ENCODE measurements at regions not wholly inside any gene's neighbourhood (a gene's known extent, or its start where the extent isn't known, plus 50 kb on each side); places are given as distances from the start of the nearest gene placed in this dataset.

- Histone ChIP-seq H3K27me3 (ENCODE audit: insufficient read depth, low read length) (no peaks in the 10 kb centered on the region), H3K27ac (ENCODE audit: low read length) (no peak overlapping the region), H3K36me3 (ENCODE audit: insufficient read depth, low read depth, low read length) (no peaks in the 10 kb centered on the region), H3K4me3 (ENCODE audit: low read length) (no peak overlapping the region), H3K4me1 (ENCODE audit: insufficient read depth, low read length) (no peaks in the 10 kb centered on the region), H3K9me3 (ENCODE audit: insufficient read depth, low read depth, low read length) (no peaks in the 10 kb centered on the region), H3K9ac (ENCODE audit: low read depth, low read length) (no peak overlapping the region)
These were observed 103.3 kb downstream of the MRPL39 start for GRCh38 chr21:25503981-25504380.

GRCh38 chr21:25501996-25502665, 105.2 kb downstream of the MRPL39 start:
- Histone ChIP-seq H3K9me3 (ENCODE audit: insufficient read depth, low read depth, low read length) (no peaks in the 10 kb centered on the region), H3K27me3 (ENCODE audit: insufficient read depth, low read length) (no peaks in the 10 kb centered on the region), H3K4me1 (ENCODE audit: insufficient read depth, low read length) (no peaks in the 10 kb centered on the region), H3K27ac (ENCODE audit: low read length) (no peak overlapping the region), H3K4me3 (ENCODE audit: low read length) (no peak overlapping the region), H3K9ac (ENCODE audit: low read depth, low read length) (no peak overlapping the region), H3K36me3 (ENCODE audit: insufficient read depth, low read depth, low read length) (no peaks in the 10 kb centered on the region)

GRCh38 chr21:25501462-25501861, 105.8 kb downstream of the MRPL39 start:
- Histone ChIP-seq H3K27ac (ENCODE audit: low read length) (no peak overlapping the region), H3K27me3 (ENCODE audit: insufficient read depth, low read length) (no peaks in the 10 kb centered on the region), H3K36me3 (ENCODE audit: insufficient read depth, low read depth, low read length) (no peaks in the 10 kb centered on the region), H3K9me3 (ENCODE audit: insufficient read depth, low read depth, low read length) (no peaks in the 10 kb centered on the region), H3K9ac (ENCODE audit: low read depth, low read length) (no peak overlapping the region), H3K4me1 (ENCODE audit: insufficient read depth, low read length) (no peaks in the 10 kb centered on the region), H3K4me3 (ENCODE audit: low read length) (no peak overlapping the region)

- no peaks in the 10 kb centered on the region for H3K9me3 ChIP-seq (ENCODE audit: insufficient read depth, low read depth, low read length)
These were observed 106.7 kb downstream of the MRPL39 start for GRCh38 chr21:25500598-25500997.

GRCh38 chr21:25496825-25497482, 110.3 kb downstream of the MRPL39 start:
- Histone ChIP-seq H3K4me3 (ENCODE audit: low read length) (no peak overlapping the region), H3K27me3 (ENCODE audit: insufficient read depth, low read length) (no peaks in the 10 kb centered on the region), H3K36me3 (ENCODE audit: insufficient read depth, low read depth, low read length) (no peaks in the 10 kb centered on the region), H3K4me1 (ENCODE audit: insufficient read depth, low read length) (no peaks in the 10 kb centered on the region), H3K9ac (ENCODE audit: low read depth, low read length) (no peak overlapping the region), H3K9me3 (ENCODE audit: insufficient read depth, low read depth, low read length) (no peaks in the 10 kb centered on the region), H3K27ac (ENCODE audit: low read length) (no peak overlapping the region)

More at GRCh38 chr21:25500598-25500997, 106.7 kb downstream of the MRPL39 start:
- H3K4me1 ChIP-seq (ENCODE audit: insufficient read depth, low read length): no peaks in the 10 kb centered on the region
- no peaks in the 10 kb centered on the region for H3K36me3 ChIP-seq (ENCODE audit: insufficient read depth, low read depth, low read length)
- H3K27ac ChIP-seq (ENCODE audit: low read length): no peak overlapping the region
- no peaks in the 10 kb centered on the region for H3K27me3 ChIP-seq (ENCODE audit: insufficient read depth, low read length)
- H3K9ac ChIP-seq (ENCODE audit: low read depth, low read length): no peak overlapping the region
- H3K4me3 ChIP-seq (ENCODE audit: low read length): no peak overlapping the region

GRCh38 chr21:25494804-25495203, 112.5 kb downstream of the MRPL39 start:
- Histone ChIP-seq H3K4me3 (ENCODE audit: low read length) (no peak overlapping the region), H3K9me3 (ENCODE audit: insufficient read depth, low read depth, low read length) (no peaks in the 10 kb centered on the region), H3K27ac (ENCODE audit: low read length) (no peak overlapping the region), H3K9ac (ENCODE audit: low read depth, low read length) (no peak overlapping the region), H3K27me3 (ENCODE audit: insufficient read depth, low read length) (no peaks in the 10 kb centered on the region), H3K4me1 (ENCODE audit: insufficient read depth, low read length) (no peaks in the 10 kb centered on the region), H3K36me3 (ENCODE audit: insufficient read depth, low read depth, low read length) (no peaks in the 10 kb centered on the region)

GRCh38 chr21:25493722-25494121, 113.6 kb downstream of the MRPL39 start:
- no peaks in the 10 kb centered on the region for H3K4me1 ChIP-seq (ENCODE audit: insufficient read depth, low read length)
- no peaks in the 10 kb centered on the region for H3K9me3 ChIP-seq (ENCODE audit: insufficient read depth, low read depth, low read length)
- no peak overlapping the region for H3K27ac ChIP-seq (ENCODE audit: low read length)
- H3K4me3 ChIP-seq (ENCODE audit: low read length): no peak overlapping the region
- no peak overlapping the region for H3K9ac ChIP-seq (ENCODE audit: low read depth, low read length)
- no peaks in the 10 kb centered on the region for H3K36me3 ChIP-seq (ENCODE audit: insufficient read depth, low read depth, low read length)
- no peaks in the 10 kb centered on the region for H3K27me3 ChIP-seq (ENCODE audit: insufficient read depth, low read length)

GRCh38 chr21:25491267-25491666, 116.0 kb downstream of the MRPL39 start:
- no peaks in the 10 kb centered on the region for H3K4me1 ChIP-seq (ENCODE audit: insufficient read depth, low read length)
- no peaks in the 10 kb centered on the region for H3K9me3 ChIP-seq (ENCODE audit: insufficient read depth, low read depth, low read length)
- no peaks in the 10 kb centered on the region for H3K27me3 ChIP-seq (ENCODE audit: insufficient read depth, low read length)
- no peak overlapping the region for H3K27ac ChIP-seq (ENCODE audit: low read length)
- H3K36me3 ChIP-seq (ENCODE audit: insufficient read depth, low read depth, low read length): no peaks in the 10 kb centered on the region
- no peak overlapping the region for H3K4me3 ChIP-seq (ENCODE audit: low read length)
- no peak overlapping the region for H3K9ac ChIP-seq (ENCODE audit: low read depth, low read length)

- H3K9me3 ChIP-seq (ENCODE audit: insufficient read depth, low read depth, low read length): no peaks in the 10 kb centered on the region
- no peak overlapping the region for H3K9ac ChIP-seq (ENCODE audit: low read depth, low read length)
- H3K27ac ChIP-seq (ENCODE audit: low read length): no peak overlapping the region
- H3K4me3 ChIP-seq (ENCODE audit: low read length): no peak overlapping the region
- no peaks in the 10 kb centered on the region for H3K27me3 ChIP-seq (ENCODE audit: insufficient read depth, low read length)
- no peaks in the 10 kb centered on the region for H3K4me1 ChIP-seq (ENCODE audit: insufficient read depth, low read length)
- H3K36me3 ChIP-seq (ENCODE audit: insufficient read depth, low read depth, low read length): no peaks in the 10 kb centered on the region
These were observed 116.5 kb downstream of the MRPL39 start for GRCh38 chr21:25490742-25491141.

GRCh38 chr21:25489673-25490072, 117.6 kb downstream of the MRPL39 start:
- Histone ChIP-seq H3K9ac (ENCODE audit: low read depth, low read length) (no peak overlapping the region), H3K27ac (ENCODE audit: low read length) (no peak overlapping the region), H3K4me3 (ENCODE audit: low read length) (no peak overlapping the region), H3K9me3 (ENCODE audit: insufficient read depth, low read depth, low read length) (no peaks in the 10 kb centered on the region), H3K27me3 (ENCODE audit: insufficient read depth, low read length) (no peaks in the 10 kb centered on the region), H3K4me1 (ENCODE audit: insufficient read depth, low read length) (no peaks in the 10 kb centered on the region), H3K36me3 (ENCODE audit: insufficient read depth, low read depth, low read length) (no peaks in the 10 kb centered on the region)

- no peak overlapping the region for H3K27ac ChIP-seq (ENCODE audit: low read length)
These were observed 120.2 kb downstream of the MRPL39 start for GRCh38 chr21:25487046-25487594.

GRCh38 chr21:25485914-25486313, 121.4 kb downstream of the MRPL39 start:
- Histone ChIP-seq H3K4me3 (ENCODE audit: low read length) (no peak overlapping the region), H3K4me1 (ENCODE audit: insufficient read depth, low read length) (no peaks in the 10 kb centered on the region), H3K9ac (ENCODE audit: low read depth, low read length) (no peak overlapping the region), H3K27ac (ENCODE audit: low read length) (no peak overlapping the region), H3K9me3 (ENCODE audit: insufficient read depth, low read depth, low read length) (peaks cover 11% of the 10 kb centered on the region; the same call in 1 of the 2 replicates), H3K36me3 (ENCODE audit: insufficient read depth, low read depth, low read length) (no peaks in the 10 kb centered on the region), H3K27me3 (ENCODE audit: insufficient read depth, low read length) (no peaks in the 10 kb centered on the region)

More at GRCh38 chr21:25487046-25487594, 120.2 kb downstream of the MRPL39 start:
- Histone ChIP-seq H3K9ac (ENCODE audit: low read depth, low read length) (no peak overlapping the region), H3K4me1 (ENCODE audit: insufficient read depth, low read length) (no peaks in the 10 kb centered on the region), H3K9me3 (ENCODE audit: insufficient read depth, low read depth, low read length) (0 out of 2 replicates have a peak, but pooled peaks cover 1% of the 10 kb centered on the region), H3K4me3 (ENCODE audit: low read length) (no peak overlapping the region), H3K36me3 (ENCODE audit: insufficient read depth, low read depth, low read length) (no peaks in the 10 kb centered on the region), H3K27me3 (ENCODE audit: insufficient read depth, low read length) (no peaks in the 10 kb centered on the region)
